Limb (tissue), 2 donors: ENCODE measurements at regions not wholly inside any gene's neighbourhood (a gene's known extent, or its start where the extent isn't known, plus 50 kb on each side); places are given as distances from the start of the nearest gene placed in this dataset.
"Not testable (repeated sequence)": the region's sequence is repeated elsewhere in the genome, so short reads cannot be mapped to it uniquely, and the experiment has no call there.

ENCODE experiments used
- DNase-seq, 2 donors: peaks; one replicate each; pipeline ENCODE4 v3.0.0-alpha.2; 2016; ENCODE audit errors: extremely low spot score in 2 of 2

DNA sequence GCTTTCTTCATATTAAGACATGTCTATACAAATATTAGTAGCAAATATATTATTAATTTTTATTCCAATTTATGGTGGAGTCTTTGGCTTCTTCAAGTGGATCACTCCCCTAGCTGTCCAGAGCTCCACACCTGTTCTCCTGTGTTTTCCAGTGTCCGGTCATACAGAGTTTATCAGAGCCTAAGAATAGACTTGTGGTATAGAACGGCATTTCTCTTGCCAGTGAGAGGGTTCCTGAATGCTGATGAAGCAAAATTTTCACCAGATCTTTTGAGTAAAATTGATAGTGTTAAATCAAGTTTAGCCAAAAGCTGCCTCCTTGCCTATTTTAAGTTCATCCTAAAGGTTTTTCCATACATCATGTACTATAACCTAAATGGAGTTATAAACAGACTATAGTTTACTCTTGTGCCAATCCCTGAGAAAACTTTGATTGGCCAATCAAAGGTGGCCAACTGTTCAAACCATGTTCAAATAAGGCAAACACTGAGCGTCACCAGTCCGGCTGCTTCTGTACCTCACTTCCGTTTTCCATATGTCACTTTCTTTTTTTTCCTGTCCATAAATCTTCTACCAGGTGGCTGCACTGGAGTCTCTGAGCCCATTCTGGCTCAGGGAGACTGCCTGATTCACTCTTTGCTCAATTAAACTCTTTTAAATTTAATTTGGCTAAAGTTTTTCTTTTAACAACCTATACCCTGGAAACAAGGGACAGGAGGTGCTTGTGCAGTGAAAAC is 422.7 kb upstream of the FRG2C start:
- DNase-seq: not testable (repeated sequence)

GRCh38 chr3:75242012-75242735 is 422.0 kb upstream of the FRG2C start:
- no peak for DNase-seq

- no peak for DNase-seq
Observed at GRCh38 chr3:75248974-75249373, 415.2 kb upstream of the FRG2C start.

- DNase-seq: no peak
Observed at GRCh38 chr3:75254685-75255084, 409.4 kb upstream of the FRG2C start.

- peak in 1 of 2 donors; percentile 36 for DNase-seq
Observed at GRCh38 chr3:75258825-75259683, 405.1 kb upstream of the FRG2C start.

- DNase-seq: not testable (repeated sequence)
Observed at GRCh38 chr3:75260975-75261374, 403.2 kb upstream of the FRG2C start.

DNA sequence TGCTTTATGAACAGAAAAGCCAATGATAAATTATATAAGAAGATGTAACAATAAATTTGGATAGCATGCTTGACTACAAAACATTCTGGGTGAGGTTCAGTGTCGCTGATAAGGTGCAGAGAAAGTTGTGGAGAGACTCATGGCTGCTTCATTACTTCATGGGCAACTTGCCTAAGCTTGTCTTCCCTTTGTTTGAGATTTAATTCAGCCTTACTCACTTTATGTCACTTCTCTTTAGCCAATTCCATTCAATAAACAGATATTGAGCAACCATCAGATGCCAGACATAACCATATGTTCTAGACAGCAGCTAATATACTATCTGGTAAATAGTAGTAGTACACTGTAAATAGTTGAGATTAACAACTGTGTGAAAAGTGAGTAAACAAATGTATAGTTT is 401.5 kb upstream of the FRG2C start:
- no peak for DNase-seq

GRCh38 chr3:75265897-75266296 is 398.2 kb upstream of the FRG2C start:
- no peak for DNase-seq

GRCh38 chr3:75268576-75268975 is 395.6 kb upstream of the FRG2C start:
- DNase-seq: not testable (repeated sequence)

DNA sequence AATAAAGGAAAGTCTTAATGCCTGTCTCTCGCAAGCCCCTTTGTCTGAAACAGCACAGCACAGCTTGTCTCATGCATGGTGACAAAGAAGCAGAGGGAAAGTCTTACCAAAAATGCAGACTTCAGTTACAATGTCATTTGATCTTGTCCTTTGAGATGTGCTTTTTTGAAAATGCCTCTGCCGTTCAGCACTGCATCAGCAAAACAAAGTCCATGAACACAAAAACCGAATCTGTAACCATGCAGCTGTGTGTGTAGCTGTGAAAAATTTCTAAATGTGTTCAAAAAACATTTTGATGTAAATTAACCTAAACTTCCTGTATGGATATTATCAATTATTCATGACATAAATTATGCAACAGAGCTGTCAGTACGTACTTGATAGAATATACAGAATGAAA is 391.9 kb upstream of the FRG2C start:
- not testable (repeated sequence) for DNase-seq

- peak in 1 of 2 donors; percentile 72 for DNase-seq
Observed at GRCh38 chr3:75272691-75273090, 391.4 kb upstream of the FRG2C start.

GRCh38 chr3:75285531-75286148 is 378.5 kb upstream of the FRG2C start:
- DNase-seq: not testable (repeated sequence)

- not testable (repeated sequence) for DNase-seq
Observed at GRCh38 chr3:75288972-75289574, 375.1 kb upstream of the FRG2C start.

- DNase-seq: peak; percentile 45 to 62
Observed at GRCh38 chr3:75294124-75294523, 370.0 kb upstream of the FRG2C start.

- DNase-seq: no peak
Observed at GRCh38 chr3:75295013-75295412, 369.1 kb upstream of the FRG2C start.

- DNase-seq: no peak
Observed at GRCh38 chr3:75296858-75297257, 367.3 kb upstream of the FRG2C start.

GRCh38 chr3:75300606-75301005 is 363.5 kb upstream of the FRG2C start:
- DNase-seq: no peak

GRCh38 chr3:75301050-75301449 is 363.1 kb upstream of the FRG2C start:
- not testable (repeated sequence) for DNase-seq

GRCh38 chr3:75303741-75304140 is 360.4 kb upstream of the FRG2C start:
- DNase-seq: no peak

- DNase-seq: no peak
Observed at GRCh38 chr3:75305901-75306300, 358.2 kb upstream of the FRG2C start.

- DNase-seq: not testable (repeated sequence)
Observed at GRCh38 chr3:75311306-75311705, 352.8 kb upstream of the FRG2C start.
